NCI-H345 (cell line): ENCODE measurements at regions not wholly inside any gene's neighbourhood (a gene's known extent, or its start where the extent isn't known, plus 50 kb on each side); places are given as distances from the start of the nearest gene placed in this dataset.

Experiments used
- DNase-seq: peaks from one replicate; lab custom pipeline; 2025; lab: John Stamatoyannopoulos, UW

GRCh38 chr16:86018487-86018886 is 119.5 kb downstream of the IRF8 start:
- DNase-seq: no peak

DNA sequence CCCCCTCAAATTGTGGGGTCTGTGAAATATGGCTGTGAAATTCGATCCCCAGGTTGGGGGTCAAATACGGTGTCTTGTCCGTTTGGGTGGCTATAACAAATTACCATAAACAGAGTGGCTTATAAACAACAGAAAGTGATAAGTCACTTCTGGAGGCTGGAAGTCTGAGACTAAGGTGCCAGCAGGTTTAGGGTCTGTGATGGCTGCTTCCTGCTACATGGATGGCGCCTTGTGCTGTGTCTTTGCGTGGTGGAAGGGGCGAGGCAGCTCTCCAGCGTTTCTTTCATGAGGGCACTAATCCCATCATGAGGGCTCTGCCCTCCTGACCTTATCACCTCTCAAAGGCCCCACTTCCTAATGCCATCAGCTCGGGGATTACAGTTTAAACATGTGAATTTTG is 120.0 kb downstream of the IRF8 start:
- DNase-seq: no peak

DNA sequence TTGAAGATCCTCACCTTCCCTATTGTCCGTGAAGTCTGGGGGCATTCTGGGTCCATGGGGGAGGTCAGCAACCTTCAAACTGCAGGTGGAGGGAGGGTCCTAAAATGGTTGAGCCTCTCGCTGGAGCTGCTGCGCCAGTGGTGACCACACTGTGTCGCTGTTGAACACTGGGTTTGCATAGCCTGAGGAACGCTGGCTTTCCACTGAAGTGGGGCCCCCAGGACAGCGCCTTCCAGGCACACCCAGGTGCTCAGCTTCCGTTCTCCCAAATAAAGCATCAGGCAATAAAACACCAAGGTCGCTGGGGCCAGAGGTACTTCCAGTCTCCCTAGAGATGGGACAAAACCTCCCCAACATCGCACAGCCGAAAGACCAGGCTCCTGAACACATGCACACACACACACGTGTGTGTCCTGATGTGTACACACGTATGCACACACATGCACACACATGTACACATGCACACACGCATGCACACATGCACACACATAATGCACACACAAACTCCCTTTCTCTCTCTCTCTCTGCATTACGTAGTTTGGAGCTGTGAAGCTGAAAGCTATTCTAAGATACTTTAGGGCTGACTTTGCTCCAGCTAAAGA is 120.6 kb downstream of the IRF8 start:
- DNase-seq: no peak

DNA sequence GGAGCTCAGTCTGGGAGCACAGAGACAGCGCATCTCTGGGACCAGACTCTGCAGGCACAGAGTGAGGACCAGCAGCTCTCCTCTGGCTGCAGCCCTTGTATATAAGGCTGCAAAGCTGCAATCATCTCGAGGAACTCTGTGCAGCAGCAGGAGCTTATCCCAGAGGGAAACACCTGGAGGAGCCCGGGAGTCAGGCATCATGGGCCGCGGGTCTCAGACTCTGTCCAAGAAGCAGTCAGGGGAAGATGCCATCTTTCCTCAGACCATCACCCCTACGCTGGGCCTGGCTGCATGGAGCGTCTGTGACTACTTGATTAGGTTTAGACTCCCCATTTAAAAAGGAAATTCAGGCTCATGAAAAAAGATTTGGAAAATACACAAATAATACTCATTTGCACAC is 122.0 kb downstream of the IRF8 start:
- DNase-seq: no peak

- no peak for DNase-seq
These were observed 123.5 kb downstream of the IRF8 start for GRCh38 chr16:86022381-86022960.

GRCh38 chr16:86024210-86024609 is 125.2 kb downstream of the IRF8 start:
- no peak for DNase-seq

GRCh38 chr16:86025706-86026105 is 126.7 kb downstream of the IRF8 start:
- DNase-seq: no peak

GRCh38 chr16:86026171-86026910 is 127.4 kb downstream of the IRF8 start:
- no peak for DNase-seq

GRCh38 chr16:86026916-86027315 is 128.0 kb downstream of the IRF8 start:
- DNase-seq: no peak

- DNase-seq: no peak
These were observed 128.6 kb downstream of the IRF8 start for GRCh38 chr16:86027373-86028126.

DNA sequence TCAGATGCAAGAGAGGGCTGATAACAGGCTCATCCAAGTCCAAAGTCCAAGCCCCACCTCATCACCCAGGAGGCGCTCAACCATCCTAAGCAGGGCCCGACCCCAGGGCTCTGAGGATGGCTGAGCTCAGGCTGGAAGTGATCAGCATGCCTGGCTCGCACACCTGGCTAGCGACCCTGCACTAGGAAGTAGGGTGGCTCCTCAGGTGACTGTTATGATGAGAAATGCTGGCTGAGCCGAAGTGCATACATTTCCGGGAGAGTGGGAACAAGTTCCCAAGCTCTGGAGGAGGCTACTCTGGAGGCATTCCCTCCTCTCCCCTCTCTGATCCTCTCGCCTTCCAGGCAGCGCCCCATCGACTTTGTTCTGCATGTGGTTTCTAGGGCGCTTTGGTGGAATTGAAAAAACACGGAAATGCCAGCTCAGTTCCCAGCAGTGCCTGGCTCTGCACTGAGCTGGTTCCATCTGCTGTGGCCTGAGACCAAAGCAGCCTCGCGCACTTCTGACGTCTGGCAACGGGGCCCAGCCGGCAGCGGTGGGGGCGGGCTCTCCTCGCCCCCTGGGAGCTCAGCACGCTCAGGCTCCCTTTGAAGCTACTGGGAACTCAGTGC is 130.3 kb downstream of the IRF8 start:
- DNase-seq: no peak

DNA sequence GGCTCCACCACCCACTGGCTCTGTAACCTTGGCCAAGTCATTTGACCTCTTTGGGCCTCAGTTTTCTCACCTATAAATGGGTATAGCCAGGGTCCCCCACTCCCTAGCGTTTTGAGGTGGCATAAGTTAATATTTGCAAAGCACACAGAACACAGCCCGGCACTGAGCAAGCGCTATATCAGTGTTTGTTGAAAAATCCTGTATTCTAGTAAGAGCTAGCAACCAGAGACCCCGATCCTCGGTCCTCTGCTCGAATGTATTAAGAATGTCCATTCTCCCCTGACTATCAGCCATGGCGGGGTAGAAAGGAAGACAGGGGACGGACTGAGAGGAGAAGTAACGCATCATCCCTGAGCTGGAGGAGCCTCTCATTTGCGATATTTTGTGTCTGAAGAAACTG is 131.2 kb downstream of the IRF8 start:
- no peak for DNase-seq

DNA sequence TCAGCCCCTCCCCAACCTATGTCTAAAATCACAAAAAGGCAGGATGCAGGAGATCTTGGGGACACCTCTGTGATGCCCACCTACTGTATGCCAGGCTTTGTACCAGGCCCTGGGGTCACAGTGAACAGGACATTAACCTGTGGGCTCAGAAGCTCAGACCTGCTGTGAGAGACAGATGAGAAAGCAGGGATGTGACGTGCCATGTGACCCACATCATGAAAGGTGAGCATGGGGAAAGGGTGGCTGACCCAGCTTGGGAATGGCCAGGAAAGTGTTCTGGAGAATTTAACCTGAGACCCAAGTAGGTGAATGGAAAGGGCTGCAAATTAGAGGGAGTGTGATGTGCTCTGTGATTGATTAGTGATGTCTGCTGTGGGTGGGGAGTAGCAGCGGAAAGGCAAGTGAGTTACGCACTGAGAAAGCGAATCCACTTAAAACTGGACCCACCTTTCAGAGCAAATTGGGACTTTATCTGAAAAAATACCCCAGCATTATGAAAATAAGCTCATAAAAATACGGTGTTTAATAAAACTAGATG is 132.2 kb downstream of the IRF8 start:
- DNase-seq: no peak

- DNase-seq: no peak
These were observed 134.1 kb downstream of the IRF8 start for GRCh38 chr16:86033016-86033474.

DNA sequence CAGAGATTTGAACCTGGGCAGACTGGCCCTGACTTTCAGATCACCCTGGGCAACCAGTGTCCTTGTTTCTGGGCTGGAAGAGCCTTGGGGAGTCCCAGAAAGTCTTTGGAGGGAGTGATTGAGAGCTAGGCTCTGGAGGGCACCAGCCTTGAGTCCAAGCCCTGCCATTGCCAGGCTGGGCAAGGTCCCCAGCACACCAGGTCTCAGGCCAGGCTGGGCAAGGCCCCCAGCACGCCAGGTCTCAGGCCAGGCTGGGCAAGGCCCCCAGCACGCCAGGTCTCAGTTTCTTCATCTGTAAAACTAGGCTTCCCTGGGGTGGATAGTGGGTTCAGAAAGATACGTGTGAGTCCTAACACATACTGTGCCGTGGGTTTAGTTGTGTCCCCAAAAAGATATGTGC is 135.0 kb downstream of the IRF8 start:
- no peak for DNase-seq

DNA sequence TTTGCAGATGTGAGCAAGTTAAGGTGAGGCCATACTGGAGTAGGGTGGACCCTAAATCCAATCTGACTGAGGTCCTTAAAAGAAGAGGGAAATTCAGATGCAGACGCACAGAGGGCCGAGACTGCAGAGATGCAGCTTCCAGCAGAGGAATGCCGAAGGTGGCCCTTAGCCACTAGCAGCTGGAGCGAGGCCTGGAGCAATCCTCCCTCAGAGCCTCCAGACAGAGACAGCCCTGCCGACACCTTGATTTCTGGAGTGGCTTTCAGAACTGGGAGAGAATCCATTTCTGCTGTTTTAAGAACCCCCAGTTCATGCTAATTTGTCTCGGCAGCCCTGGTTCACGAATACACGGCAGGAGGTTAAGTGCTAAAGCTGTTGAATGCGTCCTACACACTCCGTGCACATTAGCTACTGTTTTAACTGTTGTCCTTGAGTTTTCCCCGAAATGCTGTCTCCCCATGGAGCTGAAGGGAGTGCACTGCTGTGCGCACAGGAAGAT is 135.5 kb downstream of the IRF8 start:
- DNase-seq: no peak

- no peak for DNase-seq
These were observed 136.9 kb downstream of the IRF8 start for GRCh38 chr16:86035906-86036305.

DNA sequence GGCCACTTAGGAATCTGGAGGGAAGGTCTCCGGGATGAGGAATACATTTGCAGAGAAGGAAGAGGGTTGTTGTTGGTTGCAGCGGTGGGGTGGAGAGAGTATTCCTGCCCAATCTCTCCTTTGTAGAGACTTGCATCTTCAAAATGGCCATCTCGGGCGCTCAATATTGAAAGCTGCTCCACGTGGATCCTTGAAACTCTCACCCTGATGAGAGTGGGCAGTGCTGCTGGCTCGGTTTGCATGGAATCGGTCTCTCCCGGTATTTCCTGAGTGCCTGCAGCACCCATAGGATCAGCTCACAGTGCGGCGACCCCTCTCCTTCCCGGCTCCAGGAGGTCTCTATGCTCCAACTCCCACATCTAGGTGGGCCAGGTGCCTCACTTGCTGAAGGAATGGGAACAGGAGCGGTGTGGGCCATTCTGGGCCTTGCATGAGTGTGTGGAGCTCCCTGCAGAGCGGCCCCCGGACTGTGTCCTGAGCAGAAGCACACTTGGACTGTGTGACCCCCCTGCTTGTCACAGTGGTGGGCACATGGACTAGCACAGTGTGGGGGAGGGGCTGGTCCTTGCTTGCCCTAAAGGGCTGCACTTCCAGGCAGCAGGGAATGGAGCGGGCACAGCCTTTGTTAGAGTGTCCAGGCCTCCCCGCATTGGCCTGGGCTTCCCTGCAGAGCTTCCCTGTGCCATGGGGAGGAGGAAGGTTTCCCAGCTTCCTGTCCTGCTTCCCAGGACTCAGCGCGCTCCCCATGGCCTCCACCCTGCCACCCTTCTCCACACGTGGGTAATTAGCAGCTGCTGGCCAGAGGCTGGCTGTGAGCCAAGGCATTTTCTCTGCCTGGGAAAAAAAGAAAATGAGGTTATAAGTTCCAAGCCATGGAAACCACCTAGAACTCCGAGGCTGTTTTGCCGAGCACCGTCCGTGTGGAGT is 139.3 kb downstream of the IRF8 start:
- no peak for DNase-seq

DNA sequence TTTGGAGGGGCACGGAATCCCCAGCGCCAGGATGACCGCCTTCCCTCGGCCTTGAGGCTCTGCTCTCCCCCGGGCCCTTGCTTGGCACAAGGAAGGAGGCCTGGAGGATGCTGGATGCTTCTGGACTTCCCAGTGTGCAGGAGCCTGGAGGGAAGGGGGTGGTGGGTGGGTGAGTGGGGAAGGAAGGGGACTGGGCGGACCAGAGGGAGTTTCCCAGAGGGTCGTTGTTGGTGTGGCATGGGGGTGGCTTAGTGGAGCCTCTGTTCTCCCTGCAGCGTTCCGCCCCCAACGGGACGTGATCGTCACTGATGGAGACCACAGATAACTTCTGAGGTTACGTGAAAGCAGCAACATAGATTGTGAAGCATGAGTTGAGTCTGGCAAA is 140.0 kb downstream of the IRF8 start:
- no peak for DNase-seq

- DNase-seq: no peak
These were observed 140.6 kb downstream of the IRF8 start for GRCh38 chr16:86039606-86040005.

DNA sequence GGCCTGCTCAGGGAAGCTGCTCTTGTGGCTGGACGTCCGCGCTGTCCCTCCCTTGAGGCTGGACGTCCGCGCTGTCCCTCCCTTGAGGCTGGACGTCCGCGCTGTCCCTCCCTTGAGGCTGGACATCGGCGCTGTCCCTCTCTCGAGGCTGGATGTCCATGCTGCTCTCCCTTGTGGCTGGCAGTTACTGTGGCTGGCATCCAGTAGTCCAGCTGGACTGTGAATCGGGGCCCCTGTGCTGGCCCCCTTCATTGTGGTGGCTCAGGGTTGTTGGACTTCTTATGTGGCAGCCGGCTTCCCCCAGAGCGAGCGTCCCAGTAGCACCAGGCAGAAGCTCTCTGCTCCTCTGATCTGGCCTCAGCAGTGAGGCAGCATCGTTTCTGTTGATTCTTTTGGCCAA is 141.5 kb downstream of the IRF8 start:
- no peak for DNase-seq
